HepG2 (cell line): ENCODE measurements at regions not wholly inside any gene's neighbourhood (a gene's known extent, or its start where the extent isn't known, plus 50 kb on each side); places are given as distances from the start of the nearest gene placed in this dataset.

Experiments
- ARID2 ChIP-seq: sonication (generic); formaldehyde crosslinking; IDR thresholded peaks from 2 replicates; pipeline ENCODE4 v1.8.1; 2022; ENCODE audit warnings: mild to moderate bottlenecking, missing genetic modification reagents, borderline replicate concordance
- BHLHE40 ChIP-seq: IDR thresholded peaks from 2 replicates; pipeline ENCODE4 v1.6.1; 2011; ENCODE audit warnings: low read length, improper control_type of control experiment
- CHCHD3 ChIP-seq: sonication (generic); formaldehyde crosslinking; IDR thresholded peaks from 2 replicates; pipeline ENCODE4 v1.8.0; 2022; ENCODE audit warnings: mild to moderate bottlenecking, missing genetic modification reagents, moderate library complexity
- KAT7 ChIP-seq: IDR thresholded peaks from 2 replicates; pipeline ENCODE4 v1.6.1; 2018; ENCODE audit warnings: borderline replicate concordance, missing compliant biosample characterization
- KDM2A ChIP-seq: sonication (generic); formaldehyde crosslinking; IDR thresholded peaks from 2 replicates; pipeline ENCODE4 v1.4.0; 2020; ENCODE audit warnings: low read depth, missing genetic modification reagents, borderline replicate concordance
- KDM3A ChIP-seq: IDR thresholded peaks from 2 replicates; pipeline ENCODE4 v1.6.1; 2018; ENCODE audit warnings: low read depth, missing compliant biosample characterization
- KLF16 ChIP-seq, 2 experiments: sonication (generic) in 1 of 2; formaldehyde crosslinking in 1 of 2; IDR thresholded peaks; 2 replicates each; pipeline versions ENCODE4 v1.6.1 to v1.8.0; 2016 to 2023; ENCODE audit warnings: missing genetic modification reagents in 2 of 2, missing compliant biosample characterization in 1 of 2
- MATR3 ChIP-seq: sonication (generic); formaldehyde crosslinking; IDR thresholded peaks from 2 replicates; pipeline ENCODE4 v1.4.0; 2020; ENCODE audit warnings: missing genetic modification reagents
- MED8 ChIP-seq: sonication (generic); formaldehyde crosslinking; IDR thresholded peaks from 2 replicates; pipeline ENCODE4 v1.8.1; 2023; ENCODE audit warnings: mild to moderate bottlenecking, missing genetic modification reagents; ENCODE audit not compliant: insufficient replicate concordance
- MZF1 ChIP-seq: sonication (generic); formaldehyde crosslinking; IDR thresholded peaks from 2 replicates; pipeline ENCODE4 v1.8.1; 2023; ENCODE audit warnings: mild to moderate bottlenecking, missing genetic modification reagents, borderline replicate concordance
- NR0B2 ChIP-seq: sonication (generic); formaldehyde crosslinking; IDR thresholded peaks from 2 replicates; pipeline ENCODE4 v1.4.0; 2020; ENCODE audit warnings: mild to moderate bottlenecking, missing genetic modification reagents
- NR1H2 ChIP-seq: sonication (generic); formaldehyde crosslinking; IDR thresholded peaks from 2 replicates; pipeline ENCODE4 v1.8.1; 2022; ENCODE audit warnings: low read depth, missing genetic modification reagents, borderline replicate concordance
- NR3C1 ChIP-seq: sonication (generic); formaldehyde crosslinking; IDR thresholded peaks from 2 replicates; pipeline ENCODE4 v1.4.0; 2020; ENCODE audit warnings: missing genetic modification reagents
- POLR2AphosphoS5 ChIP-seq: IDR thresholded peaks from 2 replicates; pipeline ENCODE4 v1.6.1; 2012; ENCODE audit warnings: low read depth, low read length
- RARG ChIP-seq: sonication (generic); formaldehyde crosslinking; IDR thresholded peaks from 2 replicates; pipeline ENCODE4 v1.4.0; 2020; ENCODE audit warnings: low read depth, mild to moderate bottlenecking, missing genetic modification reagents
- TBX2 ChIP-seq: sonication (generic); formaldehyde crosslinking; IDR thresholded peaks from 2 replicates; pipeline ENCODE4 v1.5.0; 2020; ENCODE audit warnings: missing genetic modification reagents, mild to moderate bottlenecking, borderline replicate concordance
- TFDP2 ChIP-seq: sonication (generic); formaldehyde crosslinking; IDR thresholded peaks from 2 replicates; pipeline ENCODE4 v1.4.0; 2020; ENCODE audit warnings: missing genetic modification reagents
- YY1 ChIP-seq: IDR thresholded peaks from 2 replicates; pipeline ENCODE4 v1.6.1; 2011; ENCODE audit warnings: low read length, low read depth, moderate library complexity, mild to moderate bottlenecking; ENCODE audit not compliant: insufficient read depth, insufficient replicate concordance
- ZBTB10 ChIP-seq: sonication (generic); formaldehyde crosslinking; IDR thresholded peaks from 2 replicates; pipeline ENCODE4 v1.4.0; 2020; ENCODE audit warnings: missing genetic modification reagents, borderline replicate concordance
- ZMYM4 ChIP-seq: sonication (generic); formaldehyde crosslinking; IDR thresholded peaks from 2 replicates; pipeline ENCODE4 v1.8.1; 2023; ENCODE audit warnings: mild to moderate bottlenecking, missing genetic modification reagents
- ZNF431 ChIP-seq: sonication (generic); formaldehyde crosslinking; IDR thresholded peaks from 2 replicates; pipeline ENCODE4 v1.9.0; 2022; ENCODE audit warnings: missing genetic modification reagents, low read depth, mild to moderate bottlenecking, borderline replicate concordance
- ZNF605 ChIP-seq: sonication (generic); formaldehyde crosslinking; IDR thresholded peaks from 2 replicates; pipeline ENCODE4 v1.8.0; 2022; ENCODE audit warnings: mild to moderate bottlenecking, missing genetic modification reagents
- ZNF724P ChIP-seq: sonication (generic); formaldehyde crosslinking; IDR thresholded peaks from 2 replicates; pipeline ENCODE4 v1.8.0; 2022; ENCODE audit warnings: missing genetic modification reagents, borderline replicate concordance
- ZNF75D ChIP-seq: sonication (generic); formaldehyde crosslinking; IDR thresholded peaks from 2 replicates; pipeline ENCODE4 v1.8.1; 2023; ENCODE audit warnings: missing genetic modification reagents, mild to moderate bottlenecking, borderline replicate concordance
- ZSCAN29 ChIP-seq: sonication (generic); formaldehyde crosslinking; conservative IDR thresholded peaks from 2 replicates; pipeline ENCODE4 v1.4.0; 2020; ENCODE audit warnings: mild to moderate bottlenecking, missing genetic modification reagents
- TF ChIP-seq, protein P1 (sequence below): sonication (generic); formaldehyde crosslinking; IDR thresholded peaks from 2 replicates; pipeline ENCODE4 v1.5.0; 2020; ENCODE audit warnings: missing genetic modification reagents

DNA sequence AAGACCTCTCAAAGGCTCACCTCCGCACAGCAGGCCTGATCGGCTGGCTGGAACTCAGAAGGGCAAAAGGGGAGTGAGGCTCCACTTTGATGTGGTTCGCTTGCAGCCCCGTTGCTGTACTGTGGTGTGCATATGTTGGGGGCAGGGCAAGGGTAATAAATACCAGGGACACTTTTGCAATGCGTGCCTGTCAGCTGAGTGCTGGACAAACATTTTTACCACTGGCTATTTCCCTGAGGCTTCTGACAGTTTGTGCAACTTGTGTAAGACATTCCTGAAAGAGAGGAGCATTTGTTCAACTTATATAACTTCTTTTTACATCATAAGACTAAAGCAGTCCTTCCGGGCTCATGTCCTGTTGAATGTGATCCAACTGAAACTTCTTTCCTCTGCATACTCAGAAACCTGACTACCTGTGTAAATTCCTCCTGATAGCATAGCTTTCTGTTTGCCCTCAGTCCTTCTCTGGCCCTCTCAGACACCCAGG, 82.3 kb downstream of the SPRY1 start (continued):
- TF ChIP-seq, protein P1, sequence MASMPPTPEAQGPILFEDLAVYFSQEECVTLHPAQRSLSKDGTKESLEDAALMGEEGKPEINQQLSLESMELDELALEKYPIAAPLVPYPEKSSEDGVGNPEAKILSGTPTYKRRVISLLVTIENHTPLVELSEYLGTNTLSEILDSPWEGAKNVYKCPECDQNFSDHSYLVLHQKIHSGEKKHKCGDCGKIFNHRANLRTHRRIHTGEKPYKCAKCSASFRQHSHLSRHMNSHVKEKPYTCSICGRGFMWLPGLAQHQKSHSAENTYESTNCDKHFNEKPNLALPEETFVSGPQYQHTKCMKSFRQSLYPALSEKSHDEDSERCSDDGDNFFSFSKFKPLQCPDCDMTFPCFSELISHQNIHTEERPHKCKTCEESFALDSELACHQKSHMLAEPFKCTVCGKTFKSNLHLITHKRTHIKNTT (CRISPR knock-in tag): no peak
- TF ChIP-seq NR0B2 (CRISPR knock-in tag) (no peak), BHLHE40 (peak; percentile 95), TBX2 (CRISPR knock-in tag) (peak; percentile 99), ZNF605 (CRISPR knock-in tag) (peak; percentile 93), ARID2 (CRISPR knock-in tag) (peak; percentile 78; the same call in 1 of the 2 replicates), ZBTB10 (CRISPR knock-in tag) (peak; percentile 79; the same call in 1 of the 2 replicates), ZNF431 (peak; percentile 89; the same call in 1 of the 2 replicates), KAT7 (CRISPR knock-in tag) (peak; percentile 96), KDM3A (CRISPR knock-in tag) (peak; percentile 99), RARG (CRISPR knock-in tag) (no peak), KLF16 (CRISPR knock-in tag; IDR thresholded peaks at IDR 0.05) (peak in 1 of 2 experiments; percentile 97; a peak in 2 of 4 replicates), ZSCAN29 (CRISPR knock-in tag) (no peak), NR3C1 (CRISPR knock-in tag) (no peak), MZF1 (no peak; the same call in 1 of the 2 replicates), KDM2A (CRISPR knock-in tag) (peak; percentile 92), ZMYM4 (CRISPR knock-in tag) (peak; percentile 97), TFDP2 (CRISPR knock-in tag) (peak; percentile 57; the same call in 1 of the 2 replicates), ZNF75D (no peak), MED8 (CRISPR knock-in tag) (peak; percentile 96), POLR2AphosphoS5 (no peak), NR1H2 (CRISPR knock-in tag) (no peak), ZNF724P (CRISPR knock-in tag) (peak; percentile 93; the same call in 1 of the 2 replicates), MATR3 (CRISPR knock-in tag) (no peak), YY1 (peak; percentile 53), CHCHD3 (CRISPR knock-in tag) (no peak)
